Right atrium auricular region (tissue), 2 donors: ENCODE measurements at regions not wholly inside any gene's neighbourhood (a gene's known extent, or its start where the extent isn't known, plus 50 kb on each side); places are given as distances from the start of the nearest gene placed in this dataset.

Experiments used
- DNase-seq: peaks from one replicate; pipeline ENCODE4 v3.0.0-alpha.2; 2019; ENCODE audit warnings: low spot score
- H3K27ac ChIP-seq, 2 donors: fragments of 200-600 bp; sonication (generic); 1 replicate in 1 of 2; 2 replicates in 1 of 2; pipeline ENCODE4 v1.5.1; 2016 to 2019
- H3K27me3 ChIP-seq, 2 donors: fragments of 200-600 bp; sonication (generic); one replicate each; pipeline versions ENCODE4 v1.5.1 to v1.6.0; 2017 to 2019
- H3K36me3 ChIP-seq: fragments of 200-600 bp; sonication (generic); one replicate; pipeline ENCODE4 v1.5.1; 2016
- H3K4me1 ChIP-seq, 2 donors: fragments of 200-600 bp; sonication (generic); one replicate each; pipeline versions ENCODE4 v1.5.1 to v1.6.0; 2017 to 2019
- H3K4me3 ChIP-seq, 2 donors: fragments of 200-600 bp; sonication (generic); 1 replicate in 1 of 2; 2 replicates in 1 of 2; pipeline ENCODE4 v1.5.1; 2017 to 2019; ENCODE audit warnings: mild to moderate bottlenecking in 1 of 2, moderate library complexity in 1 of 2
- H3K9me3 ChIP-seq, 2 donors: fragments of 200-600 bp; sonication (generic); one replicate each; pipeline ENCODE4 v1.5.1; 2019
- TF ChIP-seq, protein P1 (sequence below), 2 donors: fragments of 200-600 bp; sonication (generic); IDR thresholded peaks; one replicate each; pipeline ENCODE4 v1.5.1; 2019; ENCODE audit warnings: antibody characterized with exemption in 2 of 2

DNA sequence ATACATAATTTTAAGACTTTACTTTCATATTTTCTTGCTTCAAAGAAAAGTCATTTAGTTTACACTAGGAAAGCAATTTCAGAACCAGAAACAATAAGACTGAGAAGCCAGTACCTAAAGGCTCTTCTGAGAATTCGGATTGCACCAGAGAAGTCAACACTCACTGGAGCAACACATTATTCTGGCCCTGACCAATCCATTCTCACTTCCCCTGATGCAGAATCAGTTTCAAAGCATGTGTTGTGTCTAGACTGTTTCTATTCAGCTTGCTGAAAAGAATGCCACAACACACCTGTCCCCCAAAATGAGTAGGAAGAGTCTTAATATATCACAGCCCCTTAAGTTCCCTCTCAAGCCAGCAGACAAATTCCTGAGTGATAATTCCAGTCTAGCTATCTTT, 1074.3 kb upstream of the TENM4 start:
- DNase-seq, result no peak

DNA sequence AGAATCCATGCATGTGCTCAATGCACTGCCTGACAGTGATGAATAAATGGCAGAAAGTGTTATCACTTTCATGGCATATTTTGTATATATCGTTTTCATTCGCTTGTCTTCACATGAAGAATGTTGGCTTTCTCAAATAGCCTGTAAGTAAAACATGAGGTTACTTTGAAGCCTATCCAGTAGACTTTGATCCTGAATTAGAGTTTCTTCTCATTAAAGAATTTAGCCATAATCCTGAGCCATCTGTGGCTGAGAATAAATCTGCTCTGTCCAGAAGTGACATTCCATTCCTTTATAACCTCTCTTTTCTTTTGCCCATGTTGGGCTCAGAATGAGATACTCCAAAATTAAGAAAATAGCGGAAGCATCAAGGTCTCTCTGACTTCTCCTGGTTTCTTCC, 1071.7 kb upstream of the TENM4 start:
- Histone ChIP-seq H3K27me3 (no peaks in the 10 kb centered on the region), H3K36me3 (no peaks in the 10 kb centered on the region), H3K4me3 (no peak overlapping the region), H3K4me1 (no peaks in the 10 kb centered on the region), H3K27ac (no peak overlapping the region), H3K9me3 (peaks cover 0 to 7% of the 10 kb centered on the region in 2 donors)
- TF ChIP-seq, protein P1, sequence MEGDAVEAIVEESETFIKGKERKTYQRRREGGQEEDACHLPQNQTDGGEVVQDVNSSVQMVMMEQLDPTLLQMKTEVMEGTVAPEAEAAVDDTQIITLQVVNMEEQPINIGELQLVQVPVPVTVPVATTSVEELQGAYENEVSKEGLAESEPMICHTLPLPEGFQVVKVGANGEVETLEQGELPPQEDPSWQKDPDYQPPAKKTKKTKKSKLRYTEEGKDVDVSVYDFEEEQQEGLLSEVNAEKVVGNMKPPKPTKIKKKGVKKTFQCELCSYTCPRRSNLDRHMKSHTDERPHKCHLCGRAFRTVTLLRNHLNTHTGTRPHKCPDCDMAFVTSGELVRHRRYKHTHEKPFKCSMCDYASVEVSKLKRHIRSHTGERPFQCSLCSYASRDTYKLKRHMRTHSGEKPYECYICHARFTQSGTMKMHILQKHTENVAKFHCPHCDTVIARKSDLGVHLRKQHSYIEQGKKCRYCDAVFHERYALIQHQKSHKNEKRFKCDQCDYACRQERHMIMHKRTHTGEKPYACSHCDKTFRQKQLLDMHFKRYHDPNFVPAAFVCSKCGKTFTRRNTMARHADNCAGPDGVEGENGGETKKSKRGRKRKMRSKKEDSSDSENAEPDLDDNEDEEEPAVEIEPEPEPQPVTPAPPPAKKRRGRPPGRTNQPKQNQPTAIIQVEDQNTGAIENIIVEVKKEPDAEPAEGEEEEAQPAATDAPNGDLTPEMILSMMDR (IDR thresholded peaks at IDR 0.05), result no peak
- no peak for DNase-seq

More for the DNA sequence above, 1074.3 kb upstream of the TENM4 start:
- H3K27ac ChIP-seq, result no peak overlapping the region
- TF ChIP-seq, protein P1 (IDR thresholded peaks at IDR 0.05), result no peak
- H3K27me3 ChIP-seq, result no peaks in the 10 kb centered on the region
- no peaks in the 10 kb centered on the region for H3K36me3 ChIP-seq
- peaks cover 0 to 13% of the 10 kb centered on the region in 2 donors for H3K9me3 ChIP-seq
- H3K4me3 ChIP-seq, result no peak overlapping the region
- no peaks in the 10 kb centered on the region for H3K4me1 ChIP-seq

DNA sequence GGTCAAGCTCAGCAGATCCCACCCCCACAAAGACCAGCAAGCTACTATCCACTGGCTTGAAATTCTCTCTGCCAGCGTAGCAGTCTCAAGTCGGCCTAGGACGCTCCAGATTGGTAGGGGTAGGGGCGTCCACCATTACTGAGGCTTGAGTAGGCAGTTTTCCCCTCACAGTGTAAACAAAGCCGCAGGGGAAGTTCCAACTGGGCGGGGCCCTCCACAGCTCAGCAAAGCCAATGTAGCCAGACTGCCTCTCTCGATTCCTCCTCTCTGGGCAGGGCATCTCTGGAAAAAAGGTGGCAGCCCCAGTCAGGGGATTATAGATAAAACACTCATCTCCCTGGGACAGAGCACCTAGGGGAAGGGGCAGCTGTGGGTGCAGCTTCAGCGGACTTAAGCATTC, 1064.9 kb upstream of the TENM4 start:
- no peak overlapping the region for H3K27ac ChIP-seq
- TF ChIP-seq, protein P1 (IDR thresholded peaks at IDR 0.05), result no peak
- H3K27me3 ChIP-seq, result no peaks in the 10 kb centered on the region
- peaks cover 0 to 7% of the 10 kb centered on the region in 2 donors for H3K9me3 ChIP-seq
- no peaks in the 10 kb centered on the region for H3K4me1 ChIP-seq
- no peak overlapping the region for H3K4me3 ChIP-seq
- H3K36me3 ChIP-seq, result no peaks in the 10 kb centered on the region
- DNase-seq, result no peak

DNA sequence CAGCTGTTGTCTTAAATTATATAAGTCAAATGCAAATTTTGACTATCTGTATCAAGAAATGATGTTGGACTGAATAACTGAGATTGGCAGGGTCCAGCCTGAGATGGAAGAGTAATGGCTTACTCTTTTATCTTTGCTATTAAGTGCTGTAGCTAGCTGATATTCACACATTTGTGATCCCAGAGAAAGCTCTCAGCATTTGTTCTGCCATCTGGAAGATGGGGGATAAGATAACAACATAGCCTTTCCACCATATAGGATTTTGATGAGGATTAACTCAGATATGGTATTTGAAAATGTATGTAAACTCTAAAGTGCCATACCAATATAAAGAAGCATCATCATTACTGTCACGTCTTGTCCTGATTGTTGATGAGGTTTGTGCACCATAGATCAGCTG, 1063.2 kb upstream of the TENM4 start:
- Histone ChIP-seq H3K4me1 (no peaks in the 10 kb centered on the region), H3K4me3 (no peak overlapping the region), H3K27me3 (no peaks in the 10 kb centered on the region), H3K27ac (no peak overlapping the region), H3K9me3 (peaks cover 0 to 7% of the 10 kb centered on the region in 2 donors), H3K36me3 (no peaks in the 10 kb centered on the region)
- DNase-seq, result no peak
- TF ChIP-seq, protein P1 (IDR thresholded peaks at IDR 0.05), result no peak

DNA sequence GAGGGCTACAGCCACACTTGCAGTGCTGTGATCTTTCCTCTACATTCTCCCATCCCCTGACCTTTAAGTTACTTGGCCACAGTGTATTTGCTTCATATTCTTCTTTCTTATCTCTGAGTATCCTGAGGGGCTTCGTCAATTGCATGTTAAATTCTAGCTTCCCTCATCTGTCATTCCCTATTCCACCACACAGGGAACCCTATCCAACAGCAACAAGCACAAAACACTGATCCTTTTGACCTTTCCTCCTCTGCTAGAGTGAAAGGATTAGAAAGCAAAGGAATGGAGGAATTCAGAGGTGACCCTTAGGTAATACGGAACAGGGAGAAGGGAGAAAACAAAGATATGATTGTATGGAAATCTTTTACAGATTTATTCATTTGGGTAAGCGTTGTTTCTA, 1061.7 kb upstream of the TENM4 start:
- no peak for DNase-seq
- no peaks in the 10 kb centered on the region for H3K36me3 ChIP-seq

DNA sequence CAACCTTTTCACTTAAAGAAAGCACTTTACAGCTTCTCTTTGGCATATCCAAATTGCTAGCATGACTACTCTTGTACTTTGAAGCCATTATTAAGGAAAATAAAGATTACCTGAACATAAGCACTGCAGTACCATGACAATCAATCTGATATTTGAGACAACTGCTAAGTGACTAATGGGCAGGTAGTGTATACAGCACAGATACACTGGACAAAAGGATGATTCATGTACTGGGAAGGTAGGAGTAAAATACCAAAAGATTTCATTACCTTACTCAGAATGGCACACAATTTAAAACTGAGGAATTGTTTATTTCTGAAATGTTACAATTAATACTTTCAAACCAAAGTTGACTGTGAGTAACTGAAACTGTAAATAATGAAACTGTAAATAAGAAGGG, 1054.3 kb upstream of the TENM4 start:
- no peak for DNase-seq
- Histone ChIP-seq H3K27me3 (no peaks in the 10 kb centered on the region), H3K27ac (no peak overlapping the region), H3K36me3 (no peaks in the 10 kb centered on the region), H3K4me3 (no peak overlapping the region), H3K4me1 (no peaks in the 10 kb centered on the region), H3K9me3 (peaks cover 0 to 36% of the 10 kb centered on the region in 2 donors)
- TF ChIP-seq, protein P1 (IDR thresholded peaks at IDR 0.05), result no peak

More for the DNA sequence above, 1061.7 kb upstream of the TENM4 start:
- H3K27me3 ChIP-seq, result no peaks in the 10 kb centered on the region
- H3K4me3 ChIP-seq, result no peak overlapping the region
- H3K4me1 ChIP-seq, result no peaks in the 10 kb centered on the region
- TF ChIP-seq, protein P1 (IDR thresholded peaks at IDR 0.05), result no peak
- no peaks in the 10 kb centered on the region for H3K9me3 ChIP-seq
- no peak overlapping the region for H3K27ac ChIP-seq
